Uterus (tissue), 3 donors: ENCODE measurements at regions not wholly inside any gene's neighbourhood (a gene's known extent, or its start where the extent isn't known, plus 50 kb on each side); places are given as distances from the start of the nearest gene placed in this dataset.

Source experiments
- DNase-seq, 2 donors: peaks; one replicate each; pipeline ENCODE4 v3.0.0-alpha.2; 2019 to 2020
- H3K27ac ChIP-seq, 2 donors: fragments of 200-600 bp; sonication (generic); 1 replicate in 1 of 2; 2 replicates in 1 of 2; pipeline ENCODE4 v1.5.1; 2016 to 2018
- H3K27me3 ChIP-seq, 2 donors: fragments of 200-600 bp; sonication (generic); one replicate each; pipeline ENCODE4 v1.5.1; 2018 to 2019; ENCODE audit warnings: control low read depth in 1 of 2
- H3K36me3 ChIP-seq, 2 donors: fragments of 200-600 bp; sonication (generic); one replicate each; pipeline ENCODE4 v1.5.1; 2019; ENCODE audit warnings: control low read depth in 1 of 2
- H3K4me1 ChIP-seq, 2 donors: fragments of 200-600 bp; sonication (generic); one replicate each; pipeline ENCODE4 v1.5.1; 2018 to 2019; ENCODE audit warnings: control low read depth in 1 of 2
- H3K4me3 ChIP-seq, 2 donors: fragments of 200-600 bp; sonication (generic); 1 replicate in 1 of 2; 2 replicates in 1 of 2; pipeline ENCODE4 v1.5.1; 2018 to 2019; ENCODE audit warnings: mild to moderate bottlenecking in 1 of 2
- H3K9me3 ChIP-seq, 2 donors: fragments of 200-600 bp; sonication (generic); one replicate each; pipeline ENCODE4 v1.5.1; 2019; ENCODE audit warnings: control low read depth in 1 of 2
- CTCF ChIP-seq, 4 experiments: fragments of 200-600 bp in 2 of 4; fragments of 450-650 bp in 2 of 4; sonication (generic) in 2 of 4; IDR thresholded peaks; one replicate each; pipeline ENCODE4 v1.5.1; 2016 to 2019; ENCODE audit warnings: antibody characterized with exemption in 4 of 4, mild to moderate bottlenecking in 2 of 4, moderate library complexity in 1 of 4
- POLR2A ChIP-seq, 2 donors: fragments of 450-650 bp; IDR thresholded peaks; one replicate each; pipeline ENCODE4 v1.6.1; 2016; ENCODE audit warnings: antibody characterized with exemption in 2 of 2, mild to moderate bottlenecking in 1 of 2, moderate library complexity in 1 of 2
- intact Hi-C: fragments of 100-400 bp; cut with DNase I; formaldehyde crosslinking; loops from one replicate; pipeline ENCODE4 v1.15.1; 2023; ENCODE audit warnings: low total_unique reads
- donor health status: DM: yes; HTN: yes; CAD: no.

- H3K27me3 ChIP-seq, result no peaks in the 10 kb centered on the region
- no peaks in the 10 kb centered on the region for H3K4me1 ChIP-seq
- no peak for TF ChIP-seq POLR2A (IDR thresholded peaks at IDR 0.05)
- no peak for TF ChIP-seq CTCF (IDR thresholded peaks at IDR 0.05)
- DNase-seq, result no peak
- no peaks in the 10 kb centered on the region for H3K9me3 ChIP-seq
- H3K4me3 ChIP-seq, result no peak overlapping the region
- no peak overlapping the region for H3K27ac ChIP-seq
- intact Hi-C loops, result no loop called here
- H3K36me3 ChIP-seq, result no peaks in the 10 kb centered on the region
These were observed 91.7 kb upstream of the MEOX2 start for GRCh38 chr7:15778191-15778590.

- Histone ChIP-seq H3K36me3 (no peaks in the 10 kb centered on the region), H3K27me3 (no peaks in the 10 kb centered on the region), H3K4me3 (no peak overlapping the region), H3K4me1 (no peaks in the 10 kb centered on the region), H3K9me3 (no peaks in the 10 kb centered on the region), H3K27ac (peak overlapping the region in 1 of 2 donors; percentile 44)
- intact Hi-C loops, result no loop called here
- DNase-seq, result no peak
- no peak for TF ChIP-seq CTCF (IDR thresholded peaks at IDR 0.05)
- TF ChIP-seq POLR2A (IDR thresholded peaks at IDR 0.05), result no peak
These were observed 79.3 kb upstream of the MEOX2 start for GRCh38 chr7:15765753-15766152.

GRCh38 chr7:15764851-15765382 is 78.4 kb upstream of the MEOX2 start:
- no peak for TF ChIP-seq POLR2A (IDR thresholded peaks at IDR 0.05)
- Histone ChIP-seq H3K4me1 (no peaks in the 10 kb centered on the region), H3K36me3 (no peaks in the 10 kb centered on the region), H3K27ac (peak overlapping the region in 1 of 2 donors; percentile 44), H3K4me3 (no peak overlapping the region), H3K9me3 (no peaks in the 10 kb centered on the region), H3K27me3 (no peaks in the 10 kb centered on the region)
- DNase-seq, result no peak
- intact Hi-C loops, result no loop called here

GRCh38 chr7:15764010-15764409 is 77.5 kb upstream of the MEOX2 start:
- H3K27ac ChIP-seq, result peak overlapping the region in 1 of 2 donors; percentile 26
- no peak for DNase-seq
- no peaks in the 10 kb centered on the region for H3K9me3 ChIP-seq
- TF ChIP-seq CTCF (IDR thresholded peaks at IDR 0.05) (no peak), POLR2A (IDR thresholded peaks at IDR 0.05) (no peak)
- no peaks in the 10 kb centered on the region for H3K27me3 ChIP-seq
- no peaks in the 10 kb centered on the region for H3K4me1 ChIP-seq
- intact Hi-C loops, result no loop called here
- H3K36me3 ChIP-seq, result no peaks in the 10 kb centered on the region
- no peak overlapping the region for H3K4me3 ChIP-seq

GRCh38 chr7:15757041-15758000 is 70.8 kb upstream of the MEOX2 start:
- Histone ChIP-seq H3K27ac (peak overlapping the region in 1 of 2 donors; percentile 22), H3K27me3 (no peaks in the 10 kb centered on the region), H3K9me3 (no peaks in the 10 kb centered on the region), H3K4me3 (no peak overlapping the region), H3K36me3 (no peaks in the 10 kb centered on the region), H3K4me1 (peaks cover 0 to 8% of the 10 kb centered on the region in 2 donors)
- intact Hi-C loops, result no loop called here
- no peak for DNase-seq
- no peak for TF ChIP-seq POLR2A (IDR thresholded peaks at IDR 0.05)
- TF ChIP-seq CTCF (IDR thresholded peaks at IDR 0.05), result no peak
